ENCODE measurements at regions not wholly inside any gene's neighbourhood (a gene's known extent, or its start where the extent isn't known, plus 50 kb on each side); places are given as distances from the start of the nearest gene placed in this dataset.

GRCh38 chr11:128156486-128156885 lies 430.9 kb downstream of the ETS1 start:
- TF ChIP-seq EZH2 (IDR thresholded peaks at IDR 0.05; ENCODE audit: borderline replicate concordance, insufficient read depth, low read depth, low read length, poor library complexity, severe bottlenecking) = no peak
- no peak for TF ChIP-seq CTCF (IDR thresholded peaks at IDR 0.05)
- 78% methylated on average over 2 of the region's 3 CpGs for WGBS (ENCODE audit: insufficient coverage)
- Mint-ChIP-seq H3K27ac (no peak overlapping the region), H3K4me1 (peaks cover 2% of the 10 kb centered on the region), H3K4me3 (no peak overlapping the region), H3K27me3 (peaks cover 15% of the 10 kb centered on the region), H3K9me3 (ENCODE audit: insufficient read depth) (no peaks in the 10 kb centered on the region)
- Histone ChIP-seq H3K9ac (ENCODE audit: low read length) (no peak overlapping the region), H3K79me2 (ENCODE audit: control insufficient read depth, insufficient read depth, low read length) (no peaks in the 10 kb centered on the region), H3K4me1 (ENCODE audit: control insufficient read depth in 2 of 2, insufficient read depth in 2 of 2, low read length in 2 of 2) (peaks cover 0 to 3% of the 10 kb centered on the region in 2 donors), H2AFZ (ENCODE audit: insufficient read depth, low read depth, low read length, poor library complexity, severe bottlenecking) (no peak overlapping the region), H3K9me3 (ENCODE audit: control extremely low read depth in 1 of 3, control insufficient read depth in 2 of 3, insufficient read depth in 1 of 3, low read length in 2 of 3) (no peaks in the 10 kb centered on the region), H3K36me3 (replicated peaks in 1 of 2; ENCODE audit: control extremely low read depth in 1 of 2, control insufficient read depth in 1 of 2, extremely low read depth in 1 of 2, insufficient read depth in 2 of 2, low read length in 1 of 2) (no peaks in the 10 kb centered on the region), H3K27ac (ENCODE audit: low read length in 2 of 2) (no peak overlapping the region), H4K20me1 (ENCODE audit: control insufficient read depth, insufficient read depth, low read length, poor library complexity, severe bottlenecking) (no peaks in the 10 kb centered on the region), H3K27me3 (replicated peaks in 1 of 4; ENCODE audit: control extremely low read depth in 1 of 4, control insufficient read depth in 3 of 4, insufficient read depth in 4 of 4, low read length in 3 of 4) (peaks cover 0 to 7% (median 0%) of the 10 kb centered on the region in 4 experiments), H3K4me2 (replicated peaks; ENCODE audit: low read depth, low read length, poor library complexity, severe bottlenecking) (no peak overlapping the region), H3K4me3 (ENCODE audit: control extremely low read depth in 1 of 5, extremely low read depth in 1 of 5, insufficient read depth in 1 of 5, low read depth in 2 of 5, low read length in 4 of 5) (no peak overlapping the region)
- intact Hi-C loops (cut with micrococcal nuclease) = no loop called here
- ChIA-PET POLR2A (no interaction called here), CTCF (interaction anchor here (0.9 to 6.6 kb wide), 30 partner anchors 9 to 962 kb away, joined by 3 to 121 read pairs (median 8); no protein-coding TSS in a partner anchor)
- ATAC-seq (ENCODE audit: low read depth) = no peak
- no peak for DNase-seq

GRCh38 chr11:128155590-128155989 lies 431.8 kb downstream of the ETS1 start:
- CTCF ChIA-PET = interaction anchor here (1.2 to 6.6 kb wide), 6 partner anchors 14 to 809 kb away, joined by 3 to 121 read pairs (median 44); no protein-coding TSS in a partner anchor
- no peaks in the 10 kb centered on the region for H3K79me2 ChIP-seq (ENCODE audit: control insufficient read depth, insufficient read depth, low read length)
- H3K36me3 ChIP-seq (replicated peaks in 1 of 2; ENCODE audit: control extremely low read depth in 1 of 2, control insufficient read depth in 1 of 2, extremely low read depth in 1 of 2, insufficient read depth in 2 of 2, low read length in 1 of 2) = no peaks in the 10 kb centered on the region
- no peaks in the 10 kb centered on the region for H3K9me3 ChIP-seq (ENCODE audit: control extremely low read depth in 1 of 3, control insufficient read depth in 2 of 3, insufficient read depth in 1 of 3, low read length in 2 of 3)
- peaks cover 0 to 3% of the 10 kb centered on the region in 2 donors for H3K4me1 ChIP-seq (ENCODE audit: control insufficient read depth in 2 of 2, insufficient read depth in 2 of 2, low read length in 2 of 2)
- Mint-ChIP-seq H3K9me3 (ENCODE audit: insufficient read depth) (no peaks in the 10 kb centered on the region), H3K27me3 (peaks cover 15% of the 10 kb centered on the region), H3K27ac (no peak overlapping the region), H3K4me1 (peaks cover 2% of the 10 kb centered on the region), H3K4me3 (no peak overlapping the region)
- no peak overlapping the region for H3K4me3 ChIP-seq (ENCODE audit: control extremely low read depth in 1 of 5, extremely low read depth in 1 of 5, insufficient read depth in 1 of 5, low read depth in 2 of 5, low read length in 4 of 5)
- no peaks in the 10 kb centered on the region for H4K20me1 ChIP-seq (ENCODE audit: control insufficient read depth, insufficient read depth, low read length, poor library complexity, severe bottlenecking)
- DNase-seq = no peak
- no peak for ATAC-seq (ENCODE audit: low read depth)
- no peak for TF ChIP-seq EZH2 (IDR thresholded peaks at IDR 0.05; ENCODE audit: borderline replicate concordance, insufficient read depth, low read depth, low read length, poor library complexity, severe bottlenecking)
- H3K9ac ChIP-seq (ENCODE audit: low read length) = no peak overlapping the region
- POLR2A ChIA-PET = no interaction called here
- peaks cover 0 to 7% (median 0%) of the 10 kb centered on the region in 4 experiments for H3K27me3 ChIP-seq (replicated peaks in 1 of 4; ENCODE audit: control extremely low read depth in 1 of 4, control insufficient read depth in 3 of 4, insufficient read depth in 4 of 4, low read length in 3 of 4)
- H3K4me2 ChIP-seq (replicated peaks; ENCODE audit: low read depth, low read length, poor library complexity, severe bottlenecking) = no peak overlapping the region
- 60% methylated on average over 1 of the region's 2 CpGs for WGBS (ENCODE audit: insufficient coverage)
- intact Hi-C loops (cut with micrococcal nuclease) = no loop called here
- no peak overlapping the region for H2AFZ ChIP-seq (ENCODE audit: insufficient read depth, low read depth, low read length, poor library complexity, severe bottlenecking)
- H3K27ac ChIP-seq (ENCODE audit: low read length in 2 of 2) = no peak overlapping the region

Measured in B cell (primary cell).